ENCODE measurements at regions not wholly inside any gene's neighbourhood (a gene's known extent, or its start where the extent isn't known, plus 50 kb on each side); places are given as distances from the start of the nearest gene placed in this dataset.
A peak's percentile ranks its signal among the peaks of the same experiment; 100 is the strongest.

DNA sequence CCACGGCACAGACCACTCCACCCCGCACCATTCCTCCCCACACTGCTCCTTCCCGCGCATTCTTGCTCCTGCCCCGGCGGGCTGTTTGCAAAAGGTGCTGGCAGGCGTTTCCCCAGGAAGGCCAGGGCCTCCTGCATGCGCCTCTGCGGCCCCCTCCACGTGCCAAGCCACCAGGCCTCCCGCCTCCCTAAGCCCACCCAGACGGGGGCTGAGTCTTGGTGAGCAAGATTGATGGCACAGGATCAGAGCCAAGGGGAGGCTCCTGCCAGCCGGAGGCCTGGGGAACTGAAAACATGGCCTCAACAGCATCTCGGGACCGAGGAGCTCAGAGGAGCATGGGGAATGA lies 328.3 kb upstream of the DIO3 start:
- intact Hi-C loops (cut with DNase I; ENCODE audit: low total_unique reads) = no loop called here
- TF ChIP-seq, protein P1, sequence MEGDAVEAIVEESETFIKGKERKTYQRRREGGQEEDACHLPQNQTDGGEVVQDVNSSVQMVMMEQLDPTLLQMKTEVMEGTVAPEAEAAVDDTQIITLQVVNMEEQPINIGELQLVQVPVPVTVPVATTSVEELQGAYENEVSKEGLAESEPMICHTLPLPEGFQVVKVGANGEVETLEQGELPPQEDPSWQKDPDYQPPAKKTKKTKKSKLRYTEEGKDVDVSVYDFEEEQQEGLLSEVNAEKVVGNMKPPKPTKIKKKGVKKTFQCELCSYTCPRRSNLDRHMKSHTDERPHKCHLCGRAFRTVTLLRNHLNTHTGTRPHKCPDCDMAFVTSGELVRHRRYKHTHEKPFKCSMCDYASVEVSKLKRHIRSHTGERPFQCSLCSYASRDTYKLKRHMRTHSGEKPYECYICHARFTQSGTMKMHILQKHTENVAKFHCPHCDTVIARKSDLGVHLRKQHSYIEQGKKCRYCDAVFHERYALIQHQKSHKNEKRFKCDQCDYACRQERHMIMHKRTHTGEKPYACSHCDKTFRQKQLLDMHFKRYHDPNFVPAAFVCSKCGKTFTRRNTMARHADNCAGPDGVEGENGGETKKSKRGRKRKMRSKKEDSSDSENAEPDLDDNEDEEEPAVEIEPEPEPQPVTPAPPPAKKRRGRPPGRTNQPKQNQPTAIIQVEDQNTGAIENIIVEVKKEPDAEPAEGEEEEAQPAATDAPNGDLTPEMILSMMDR (IDR thresholded peaks at IDR 0.05) = no peak
- TF ChIP-seq POLR2A (IDR thresholded peaks at IDR 0.05) = no peak
- DNase-seq (ENCODE audit: low spot score in 2 of 2) = no peak
- no peak overlapping the region for H3K4me3 ChIP-seq (ENCODE audit: low read depth, poor library complexity, severe bottlenecking)
- WGBS, 2 donors = 40 to 51% methylated on average over 15 of the region's 15 CpGs

DNA sequence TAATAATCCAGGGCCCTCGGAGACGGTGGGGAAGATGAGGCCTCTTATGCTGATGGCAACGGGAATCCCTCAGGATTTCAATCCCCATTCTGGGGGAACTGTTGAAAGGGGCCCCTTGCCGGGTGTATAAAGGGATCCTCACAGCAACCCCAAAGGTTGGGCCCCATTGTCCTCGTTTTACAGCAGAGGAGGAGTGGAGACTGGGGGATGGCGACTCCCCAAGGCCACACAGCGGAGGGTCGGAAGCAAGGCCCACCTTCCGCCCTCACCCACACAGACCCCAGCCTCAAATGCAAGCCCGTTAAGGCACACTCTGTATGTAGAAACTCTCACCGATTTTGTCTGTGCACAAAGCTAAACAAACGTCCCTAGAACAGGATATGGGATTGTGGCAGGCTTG lies 327.9 kb upstream of the DIO3 start:
- TF ChIP-seq, protein P1 (IDR thresholded peaks at IDR 0.05) = no peak
- no peak for TF ChIP-seq POLR2A (IDR thresholded peaks at IDR 0.05)
- intact Hi-C loops (cut with DNase I; ENCODE audit: low total_unique reads) = no loop called here
- WGBS, 2 donors = 66 to 67% methylated on average over 12 of the region's 12 CpGs
- no peak overlapping the region for H3K4me3 ChIP-seq (ENCODE audit: low read depth, poor library complexity, severe bottlenecking)
- peak in 1 of 2 donors; percentile 76 for DNase-seq (ENCODE audit: low spot score in 2 of 2)

DNA sequence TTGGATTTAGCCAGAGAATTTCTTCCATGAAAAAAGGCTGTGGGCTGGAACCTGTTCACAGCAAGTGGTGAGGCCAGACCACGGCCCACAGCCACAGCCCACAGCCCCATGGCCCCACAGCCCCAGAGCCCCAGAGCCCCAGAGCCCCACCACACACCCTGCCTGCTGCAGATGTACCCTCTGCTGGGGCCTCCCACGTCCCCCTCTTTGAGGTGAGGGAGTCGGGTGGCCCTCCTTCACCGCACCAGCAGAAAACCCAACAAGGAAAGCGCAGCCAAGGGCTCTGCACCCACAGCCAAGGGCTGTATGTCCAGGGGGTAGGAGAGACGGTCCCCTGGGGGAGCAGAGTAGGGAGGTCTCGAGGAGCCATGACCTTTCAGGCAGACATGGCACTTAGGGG lies 327.5 kb upstream of the DIO3 start:
- 76 to 77% methylated on average over 3 to 7 of the region's 7 CpGs for WGBS, 2 donors
- DNase-seq (ENCODE audit: low spot score in 2 of 2) = peak in 1 of 2 donors; percentile 39
- H3K4me3 ChIP-seq (ENCODE audit: low read depth, poor library complexity, severe bottlenecking) = no peak overlapping the region
- TF ChIP-seq POLR2A (IDR thresholded peaks at IDR 0.05) = no peak
- TF ChIP-seq, protein P1 (IDR thresholded peaks at IDR 0.05) = no peak
- intact Hi-C loops (cut with DNase I; ENCODE audit: low total_unique reads) = no loop called here

DNA sequence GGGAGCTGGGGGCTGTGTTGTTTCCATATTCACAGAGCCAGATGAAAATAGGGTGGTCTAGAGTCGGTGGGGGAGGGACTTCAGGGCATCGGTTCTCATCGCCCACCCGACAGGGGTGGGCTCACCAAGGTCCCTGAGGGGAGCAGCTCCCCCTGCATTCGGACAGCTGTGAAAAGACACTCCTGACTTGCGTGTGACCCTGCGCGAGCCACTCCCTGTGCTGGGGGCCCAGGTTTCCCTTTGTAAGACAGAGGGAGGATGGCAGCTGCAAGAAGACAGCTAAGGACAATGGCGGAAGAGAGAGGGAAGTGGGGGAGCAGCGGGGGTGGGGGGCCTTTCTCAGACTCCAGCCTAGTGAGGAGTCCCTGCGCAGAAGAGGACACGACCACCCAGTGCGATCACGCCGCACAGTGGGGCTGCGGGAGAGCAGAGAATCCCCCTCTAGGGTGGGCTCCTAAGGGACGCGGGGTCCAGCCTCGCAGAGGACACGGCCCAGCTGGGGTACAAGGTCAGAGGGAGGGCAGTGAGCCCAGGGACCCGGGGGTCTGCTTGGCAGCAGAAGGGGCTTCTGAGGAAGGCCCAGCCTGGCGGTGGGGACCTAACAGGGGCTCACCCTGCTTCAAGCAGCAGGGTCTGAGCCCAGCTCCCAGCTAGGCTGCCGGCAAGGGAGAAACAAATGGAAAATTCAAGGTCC lies 326.9 kb upstream of the DIO3 start:
- intact Hi-C loops (cut with DNase I; ENCODE audit: low total_unique reads) = no loop called here
- H3K4me3 ChIP-seq (ENCODE audit: low read depth, poor library complexity, severe bottlenecking) = no peak overlapping the region
- TF ChIP-seq, protein P1 (IDR thresholded peaks at IDR 0.05) = no peak
- 80 to 83% methylated on average over 22 to 23 of the region's 23 CpGs for WGBS, 2 donors
- DNase-seq (ENCODE audit: low spot score in 2 of 2) = peak in 1 of 2 donors; percentile 42

DNA sequence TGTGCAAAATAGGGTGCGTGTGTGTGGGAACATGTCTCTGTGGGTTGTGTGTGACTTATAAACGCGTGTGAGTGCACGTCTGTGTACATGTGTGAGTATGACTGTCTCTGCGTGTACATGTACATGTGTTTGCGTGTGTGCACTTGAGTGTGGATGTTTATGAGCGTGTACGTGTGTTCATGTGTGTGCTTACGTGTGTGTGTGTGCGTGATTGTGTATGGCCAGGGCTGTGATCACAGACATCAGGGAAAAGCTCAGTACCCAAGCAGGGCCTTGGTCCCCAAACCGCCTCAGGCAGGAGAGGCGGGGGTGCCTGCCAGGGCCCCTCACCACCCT lies 326.3 kb upstream of the DIO3 start:
- DNase-seq (ENCODE audit: low spot score in 2 of 2) = no peak
- no peak overlapping the region for H3K4me3 ChIP-seq (ENCODE audit: low read depth, poor library complexity, severe bottlenecking)
- intact Hi-C loops (cut with DNase I; ENCODE audit: low total_unique reads) = no loop called here
- 77 to 82% methylated on average over 12 of the region's 12 CpGs for WGBS, 2 donors
- TF ChIP-seq POLR2A (IDR thresholded peaks at IDR 0.05) = no peak
- TF ChIP-seq, protein P1 (IDR thresholded peaks at IDR 0.05) = no peak
